ENCODE measurements at regions not wholly inside any gene's neighbourhood (a gene's known extent, or its start where the extent isn't known, plus 50 kb on each side); places are given as distances from the start of the nearest gene placed in this dataset.

DNA sequence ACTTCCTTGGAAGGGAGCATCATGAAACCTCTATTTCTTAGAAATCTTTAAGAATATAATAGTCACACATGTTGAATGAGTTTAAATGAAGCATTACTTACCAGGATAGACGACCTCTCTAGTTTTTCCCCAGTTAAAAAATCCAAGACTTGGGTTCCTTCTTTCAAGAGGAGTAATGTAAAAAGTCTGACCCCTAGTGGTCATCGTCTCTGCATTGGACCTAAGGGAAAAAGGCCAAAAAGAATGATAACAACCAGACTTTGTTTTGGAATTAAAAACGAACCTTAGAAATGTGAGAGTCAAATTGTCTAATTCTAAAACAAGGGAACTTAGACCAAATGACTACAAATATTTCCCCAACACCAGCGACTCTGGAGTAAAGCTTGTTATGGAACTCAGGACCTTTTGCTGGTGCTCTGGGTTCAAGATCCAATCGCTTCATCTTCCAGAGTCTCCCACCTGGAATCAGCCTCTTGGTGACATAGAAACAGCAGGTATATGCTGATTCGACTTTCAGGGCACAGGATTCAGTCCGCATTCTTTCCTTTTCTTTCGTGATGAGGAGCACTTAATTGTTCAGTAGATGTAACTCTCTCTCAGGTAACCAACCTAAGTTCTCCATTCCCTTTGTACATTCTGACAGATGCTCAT lies 214.8 kb upstream of the TPRG1 start:
- H3K14ac ChIP-seq (ENCODE audit: insufficient read length), result no peak overlapping the region
- no peak overlapping the region for H2BK20ac ChIP-seq (ENCODE audit: low read length)
- no peak overlapping the region for H4K5ac ChIP-seq (ENCODE audit: insufficient read length, low read depth, low read length)
- H3K79me1 ChIP-seq (ENCODE audit: low read depth, low read length), result no peaks in the 10 kb centered on the region
- FAIRE-seq (peak; percentile 57), DNase-seq (ENCODE audit: low read depth in 1 of 2, low spot score in 2 of 2) (no peak)
- H4K8ac ChIP-seq (ENCODE audit: extremely low read depth, insufficient read depth, low read length), result no peak overlapping the region
- ChIA-PET POLR2A (ENCODE audit: partially characterized antibody) (interaction anchor here (3.6 kb wide), 1 partner anchor 1217 kb away, joined by 15 read pairs; no protein-coding TSS in a partner anchor), CTCF (ENCODE audit: partially characterized antibody) (interaction anchor here (0.6 to 6.9 kb wide), 15 partner anchors 9 to 1219 kb away, joined by 3 to 107 read pairs (median 4); no protein-coding TSS in a partner anchor)
- H2AFZ ChIP-seq (ENCODE audit: low read length), result peak overlapping the region; percentile 43; the same call in 1 of the 2 replicates
- peak overlapping the region in 1 of 2 experiments; percentile 29; a peak in 1 of 4 replicates for H3K4me2 ChIP-seq (ENCODE audit: insufficient read depth in 1 of 2, low read depth in 2 of 2, low read length in 2 of 2)
- H3K23ac ChIP-seq (ENCODE audit: insufficient read length), result no peak overlapping the region
- no peaks in the 10 kb centered on the region for H3K79me2 ChIP-seq (ENCODE audit: control insufficient read depth in 1 of 2, insufficient read depth in 2 of 2, low read length in 2 of 2)
- no peak overlapping the region for H2BK15ac ChIP-seq (ENCODE audit: low read length)
- H3K36me3 ChIP-seq (ENCODE audit: control insufficient read depth in 2 of 4, insufficient read depth in 4 of 4, low read length in 3 of 4), result no peaks in the 10 kb centered on the region
- H3K9ac ChIP-seq (replicated peaks in 1 of 4; ENCODE audit: extremely low read depth in 1 of 4, low read depth in 3 of 4, low read length in 3 of 4), result no peak overlapping the region
- no peaks in the 10 kb centered on the region for H3K9me3 ChIP-seq (ENCODE audit: insufficient read depth in 2 of 2, low read depth in 1 of 2, low read length in 1 of 2)
- H4K91ac ChIP-seq (replicated peaks; ENCODE audit: insufficient read length, low read length), result no peak overlapping the region
- H3K27me3 ChIP-seq (replicated peaks in 1 of 4; ENCODE audit: control insufficient read depth in 3 of 4, extremely low read depth in 1 of 4, insufficient read depth in 3 of 4, low read length in 3 of 4), result no peaks in the 10 kb centered on the region
- H3K56ac ChIP-seq (replicated peaks; ENCODE audit: insufficient read length, low read depth, low read length), result no peak overlapping the region
- TF ChIP-seq TCF12 (IDR thresholded peaks at IDR 0.05; ENCODE audit: low read depth, low read length), result 0 out of 2 replicates have a peak, but pooled peaks have one; percentile 28
- peak; percentile 55 to 57 for TF ChIP-seq RAD21 (IDR thresholded peaks at IDR 0.05 in 1 of 2, conservative IDR thresholded peaks at IDR 0.05 in 1 of 2; ENCODE audit: low read depth in 2 of 2, low read length in 2 of 2)
- no peak for TF ChIP-seq PHF8 (conservative IDR thresholded peaks at IDR 0.05; ENCODE audit: low read depth, low read length)
- no peak for TF ChIP-seq SUZ12 (IDR thresholded peaks at IDR 0.05; ENCODE audit: low read length)
- peak; percentile 41 for TF ChIP-seq ASH2L (IDR thresholded peaks at IDR 0.05; ENCODE audit: low read length)
- TF ChIP-seq, protein P1, sequence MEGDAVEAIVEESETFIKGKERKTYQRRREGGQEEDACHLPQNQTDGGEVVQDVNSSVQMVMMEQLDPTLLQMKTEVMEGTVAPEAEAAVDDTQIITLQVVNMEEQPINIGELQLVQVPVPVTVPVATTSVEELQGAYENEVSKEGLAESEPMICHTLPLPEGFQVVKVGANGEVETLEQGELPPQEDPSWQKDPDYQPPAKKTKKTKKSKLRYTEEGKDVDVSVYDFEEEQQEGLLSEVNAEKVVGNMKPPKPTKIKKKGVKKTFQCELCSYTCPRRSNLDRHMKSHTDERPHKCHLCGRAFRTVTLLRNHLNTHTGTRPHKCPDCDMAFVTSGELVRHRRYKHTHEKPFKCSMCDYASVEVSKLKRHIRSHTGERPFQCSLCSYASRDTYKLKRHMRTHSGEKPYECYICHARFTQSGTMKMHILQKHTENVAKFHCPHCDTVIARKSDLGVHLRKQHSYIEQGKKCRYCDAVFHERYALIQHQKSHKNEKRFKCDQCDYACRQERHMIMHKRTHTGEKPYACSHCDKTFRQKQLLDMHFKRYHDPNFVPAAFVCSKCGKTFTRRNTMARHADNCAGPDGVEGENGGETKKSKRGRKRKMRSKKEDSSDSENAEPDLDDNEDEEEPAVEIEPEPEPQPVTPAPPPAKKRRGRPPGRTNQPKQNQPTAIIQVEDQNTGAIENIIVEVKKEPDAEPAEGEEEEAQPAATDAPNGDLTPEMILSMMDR (IDR thresholded peaks at IDR 0.05; ENCODE audit: control extremely low read depth in 1 of 3, insufficient read depth in 1 of 3, low read depth in 1 of 3, low read length in 3 of 3), result peak in 2 of 3 experiments; percentile 38 to 67; a peak in 2 of 4 replicates
- TF ChIP-seq SIN3A (conservative IDR thresholded peaks at IDR 0.05 in 1 of 2, IDR thresholded peaks at IDR 0.05 in 1 of 2; ENCODE audit: low read depth in 1 of 2, low read length in 2 of 2), result 0 out of 4 replicates have a peak, but pooled peaks of 1 of the 2 experiments have one; percentile 51
- TF ChIP-seq TAF1 (IDR thresholded peaks at IDR 0.05; ENCODE audit: low read depth, low read length), result no peak
- H3K4me1 ChIP-seq (replicated peaks in 1 of 4; ENCODE audit: control insufficient read depth in 3 of 4, insufficient read depth in 4 of 4, low read length in 3 of 4), result no peaks in the 10 kb centered on the region
- WGBS, 2 experiments (ENCODE audit: extremely low coverage in 1 of 2, insufficient coverage in 1 of 2, insufficient read length in 1 of 2, insufficient replicate concordance in 2 of 2, low coverage in 1 of 2, low lambda C conversion rate in 2 of 2, missing lambda C conversion rate in 1 of 2), result 29% methylated on average over 8 of the region's 8 CpGs; no CpG with 5 or more reads in 1 of the 2 experiments
- H3K4ac ChIP-seq (replicated peaks; ENCODE audit: insufficient read length, low read depth, low read length), result no peak overlapping the region
- H2BK12ac ChIP-seq (ENCODE audit: low read depth, low read length), result no peak overlapping the region
- H2AK5ac ChIP-seq (ENCODE audit: low read depth, low read length), result no peak overlapping the region
- H2BK120ac ChIP-seq (replicated peaks; ENCODE audit: low read depth, low read length), result no peak overlapping the region
- no peak overlapping the region for H2BK5ac ChIP-seq (ENCODE audit: low read depth, low read length)
- H3K27ac ChIP-seq (ENCODE audit: low read depth, low read length), result no peak overlapping the region
- H3K23me2 ChIP-seq (ENCODE audit: low read depth, low read length), result no peaks in the 10 kb centered on the region
- no peak overlapping the region for H3K4me3 ChIP-seq (ENCODE audit: extremely low read depth in 1 of 4, insufficient read depth in 2 of 4, low read depth in 3 of 4, low read length in 4 of 4)
- no peak overlapping the region for H3K18ac ChIP-seq (ENCODE audit: extremely low read depth, low read length)
- H4K20me1 ChIP-seq (replicated peaks in 1 of 2; ENCODE audit: control insufficient read depth in 1 of 2, insufficient read depth in 2 of 2, low read length in 2 of 2), result no peaks in the 10 kb centered on the region
